Tongue (tissue), 1 donor: ENCODE measurements at regions not wholly inside any gene's neighbourhood (a gene's known extent, or its start where the extent isn't known, plus 50 kb on each side); places are given as distances from the start of the nearest gene placed in this dataset.
"Not testable (repeated sequence)": the region's sequence is repeated elsewhere in the genome, so short reads cannot be mapped to it uniquely, and the experiment has no call there.

ENCODE experiments used
- DNase-seq: peaks from one replicate; pipeline ENCODE4 v3.0.0-alpha.2; 2015

GRCh38 chr11:101292661-101293240 is 163.1 kb upstream of the PGR start:
- no peak for DNase-seq

- DNase-seq: no peak
Measured at GRCh38 chr11:101291279-101291678, 161.7 kb upstream of the PGR start.

GRCh38 chr11:101288392-101288791 is 158.8 kb upstream of the PGR start:
- no peak for DNase-seq

- no peak for DNase-seq
Measured at GRCh38 chr11:101279728-101280127, 150.1 kb upstream of the PGR start.

- DNase-seq: no peak
Measured at GRCh38 chr11:101278286-101278685, 148.7 kb upstream of the PGR start.

GRCh38 chr11:101277036-101277435 is 147.4 kb upstream of the PGR start:
- no peak for DNase-seq

- DNase-seq: no peak
Measured at GRCh38 chr11:101269990-101270660, 140.5 kb upstream of the PGR start.

- DNase-seq: no peak
Measured at GRCh38 chr11:101269390-101269789, 139.8 kb upstream of the PGR start.

- no peak for DNase-seq
Measured at GRCh38 chr11:101267654-101268053, 138.0 kb upstream of the PGR start.

- no peak for DNase-seq
Measured at GRCh38 chr11:101264306-101264705, 134.7 kb upstream of the PGR start.

GRCh38 chr11:101262995-101263394 is 133.4 kb upstream of the PGR start:
- DNase-seq: no peak

- DNase-seq: no peak
Measured at GRCh38 chr11:101262258-101262657, 132.6 kb upstream of the PGR start.

GRCh38 chr11:101255036-101255435 is 125.4 kb upstream of the PGR start:
- no peak for DNase-seq

- no peak for DNase-seq
Measured at GRCh38 chr11:101254037-101254436, 124.4 kb upstream of the PGR start.

- not testable (repeated sequence) for DNase-seq
Measured at GRCh38 chr11:101245635-101246034, 116.0 kb upstream of the PGR start.

GRCh38 chr11:101245081-101245480 is 115.5 kb upstream of the PGR start:
- not testable (repeated sequence) for DNase-seq

- no peak for DNase-seq
Measured at GRCh38 chr11:101241160-101241795, 111.7 kb upstream of the PGR start.

- DNase-seq: not testable (repeated sequence)
Measured at GRCh38 chr11:101231207-101231834, 101.7 kb upstream of the PGR start.

- DNase-seq: no peak
Measured at GRCh38 chr11:101226617-101227016, 97.0 kb upstream of the PGR start.

- no peak for DNase-seq
Measured at GRCh38 chr11:101224221-101224620, 94.6 kb upstream of the PGR start.

GRCh38 chr11:101218091-101218490 is 88.5 kb upstream of the PGR start:
- not testable (repeated sequence) for DNase-seq

- DNase-seq: not testable (repeated sequence)
Measured at GRCh38 chr11:101216091-101216490, 86.5 kb upstream of the PGR start.

GRCh38 chr11:101215069-101215468 is 85.5 kb upstream of the PGR start:
- DNase-seq: no peak
